GM10248 (cell line): ENCODE measurements at regions not wholly inside any gene's neighbourhood (a gene's known extent, or its start where the extent isn't known, plus 50 kb on each side); places are given as distances from the start of the nearest gene placed in this dataset.

ENCODE experiments used
- CTCF ChIA-PET: fragments of 300-600 bp; sonication (Branson Sonifier 250); formaldehyde crosslinking; extraction: SDS; loops from one replicate; lab custom pipeline; 2021; ENCODE audit warnings: antibody characterized with exemption; lab: Yijun Ruan, JAX
- POLR2A ChIA-PET: fragments of 350-650 bp; sonication (Branson Sonifier 250); formaldehyde crosslinking; extraction: SDS; loops from one replicate; lab custom pipeline; 2020; ENCODE audit warnings: antibody characterized with exemption; lab: Yijun Ruan, JAX
- DNase-seq: peaks from one replicate; pipeline ENCODE4 v3.0.0; 2012; ENCODE audit errors: extremely low spot score
- TF ChIP-seq, protein P1 (sequence below): IDR thresholded peaks from 2 replicates; pipeline ENCODE4 v1.5.1; 2012; ENCODE audit warnings: mild to moderate bottlenecking, low read depth; ENCODE audit errors: extremely low read depth, missing control alignments, control extremely low read depth

DNA sequence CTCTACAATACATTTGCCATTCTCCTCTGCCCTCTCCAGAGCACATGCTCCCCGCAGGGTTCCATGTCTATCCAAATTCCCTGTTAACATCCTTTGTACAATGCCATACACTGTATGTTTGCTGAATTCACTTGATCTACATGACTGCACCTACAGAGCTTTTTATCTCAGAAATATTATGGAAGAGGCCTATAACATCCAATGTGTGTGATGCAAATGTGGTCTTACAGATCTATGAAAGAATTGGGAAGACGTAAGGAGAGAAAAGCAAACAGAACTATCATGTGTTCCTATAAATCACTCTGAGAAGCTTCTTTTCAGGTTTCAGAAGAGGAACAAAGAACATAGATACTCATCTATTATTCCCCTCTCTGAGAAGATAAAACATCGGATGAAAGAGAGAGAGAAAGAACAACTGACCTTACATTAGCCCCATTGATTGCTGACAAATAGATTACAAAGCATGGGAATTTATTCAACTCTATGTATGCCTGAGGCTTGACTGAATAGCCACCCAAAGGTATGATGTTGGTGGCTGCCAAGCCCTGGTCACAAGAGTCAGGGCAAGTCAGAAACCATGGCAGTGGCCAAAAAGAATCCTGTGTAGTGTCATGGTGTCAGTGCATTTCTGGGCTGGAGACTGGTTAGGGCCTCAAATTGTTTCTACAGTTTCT, 425.2 kb downstream of the FOXO1 start:
- TF ChIP-seq, protein P1, sequence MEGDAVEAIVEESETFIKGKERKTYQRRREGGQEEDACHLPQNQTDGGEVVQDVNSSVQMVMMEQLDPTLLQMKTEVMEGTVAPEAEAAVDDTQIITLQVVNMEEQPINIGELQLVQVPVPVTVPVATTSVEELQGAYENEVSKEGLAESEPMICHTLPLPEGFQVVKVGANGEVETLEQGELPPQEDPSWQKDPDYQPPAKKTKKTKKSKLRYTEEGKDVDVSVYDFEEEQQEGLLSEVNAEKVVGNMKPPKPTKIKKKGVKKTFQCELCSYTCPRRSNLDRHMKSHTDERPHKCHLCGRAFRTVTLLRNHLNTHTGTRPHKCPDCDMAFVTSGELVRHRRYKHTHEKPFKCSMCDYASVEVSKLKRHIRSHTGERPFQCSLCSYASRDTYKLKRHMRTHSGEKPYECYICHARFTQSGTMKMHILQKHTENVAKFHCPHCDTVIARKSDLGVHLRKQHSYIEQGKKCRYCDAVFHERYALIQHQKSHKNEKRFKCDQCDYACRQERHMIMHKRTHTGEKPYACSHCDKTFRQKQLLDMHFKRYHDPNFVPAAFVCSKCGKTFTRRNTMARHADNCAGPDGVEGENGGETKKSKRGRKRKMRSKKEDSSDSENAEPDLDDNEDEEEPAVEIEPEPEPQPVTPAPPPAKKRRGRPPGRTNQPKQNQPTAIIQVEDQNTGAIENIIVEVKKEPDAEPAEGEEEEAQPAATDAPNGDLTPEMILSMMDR = no peak
- DNase-seq = no peak
- CTCF ChIA-PET = interaction anchor here (1.6 kb wide), 1 partner anchor 41 kb away, joined by 4 read pairs; no protein-coding TSS in a partner anchor
- POLR2A ChIA-PET = no interaction called here

DNA sequence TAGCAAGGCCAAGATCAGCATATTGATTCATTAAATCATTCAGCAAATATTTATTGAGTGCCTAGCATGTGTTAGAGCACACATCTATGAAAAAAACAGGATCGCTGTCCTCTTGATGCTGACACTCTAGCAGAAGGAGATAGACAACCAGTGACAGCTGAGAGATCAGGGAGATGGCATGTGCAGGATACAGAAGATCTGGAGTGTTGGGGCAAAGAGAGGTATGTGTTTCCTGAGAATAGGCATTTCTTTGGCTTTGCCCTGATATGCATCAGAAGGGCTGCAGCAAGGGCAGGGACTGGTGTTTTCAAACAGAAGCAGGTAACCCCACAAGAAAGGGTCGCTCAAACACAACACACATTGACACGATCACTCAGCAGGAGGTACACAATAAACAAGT, 423.4 kb downstream of the FOXO1 start:
- ChIA-PET POLR2A (no interaction called here), CTCF (interaction anchor here (1.3 kb wide), 1 partner anchor 20 kb away, joined by 3 read pairs; no protein-coding TSS in a partner anchor)
- DNase-seq = no peak
- TF ChIP-seq, protein P1 = no peak

DNA sequence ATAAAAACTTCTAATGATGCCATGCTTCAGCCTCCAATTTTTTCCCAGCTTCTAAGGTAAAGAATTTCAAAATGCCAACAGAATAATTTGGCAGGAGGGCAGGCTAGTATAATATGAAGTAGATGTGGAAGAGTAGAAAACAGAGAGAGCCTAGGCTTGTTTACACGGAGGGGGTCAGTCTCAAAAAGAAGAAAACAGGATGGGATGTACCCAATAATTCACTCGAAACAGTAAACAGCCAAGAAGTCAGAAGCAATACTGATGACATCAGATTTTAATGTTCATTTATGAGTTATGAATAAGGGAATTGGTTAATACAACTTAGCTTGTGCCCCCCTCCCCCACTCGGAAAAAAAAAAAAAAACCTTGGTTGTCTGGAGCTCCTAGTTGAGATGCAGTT, 422.5 kb downstream of the FOXO1 start:
- CTCF ChIA-PET = no interaction called here
- TF ChIP-seq, protein P1 = no peak
- DNase-seq = no peak
- POLR2A ChIA-PET = no interaction called here

DNA sequence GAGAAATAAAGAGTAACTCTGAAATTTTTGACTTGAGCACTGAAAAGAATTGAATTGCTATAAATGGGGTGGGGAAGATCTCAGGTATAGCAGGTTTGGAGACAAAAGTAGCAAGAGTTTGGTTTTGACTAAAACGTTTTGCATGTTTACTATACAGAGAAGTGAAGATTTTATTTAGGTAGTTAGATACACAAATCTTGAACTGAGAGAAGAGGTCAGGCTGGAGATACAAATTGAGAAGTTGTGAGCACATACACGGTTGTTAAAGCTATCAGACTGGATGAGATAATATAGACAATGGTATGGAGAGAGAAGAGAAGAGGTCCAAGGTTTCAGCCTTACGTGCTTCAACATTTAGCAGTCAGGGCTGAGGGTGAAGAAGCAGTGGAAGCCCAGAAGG, 420.9 kb downstream of the FOXO1 start:
- no peak for DNase-seq
- TF ChIP-seq, protein P1 = no peak
- ChIA-PET CTCF (no interaction called here), POLR2A (no interaction called here)

DNA sequence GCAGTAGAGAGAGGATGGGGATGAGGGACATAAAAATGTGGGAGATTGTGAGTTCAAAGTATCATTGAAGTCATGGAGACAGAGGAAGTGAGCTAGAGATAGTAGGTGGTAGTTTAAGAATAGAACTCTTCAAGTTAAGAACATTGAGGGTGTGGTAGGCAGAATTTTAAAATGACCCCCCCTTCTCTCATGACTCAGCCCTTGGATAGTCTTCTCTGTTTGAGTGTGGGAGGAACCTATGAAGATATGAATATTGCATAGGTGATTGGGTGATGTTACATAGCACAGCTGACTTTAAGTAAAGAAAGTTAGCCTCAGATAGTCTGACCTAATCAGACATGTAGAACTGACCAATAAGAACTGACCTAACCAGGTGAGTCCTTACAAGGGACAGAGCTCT, 418.6 kb downstream of the FOXO1 start:
- POLR2A ChIA-PET = no interaction called here
- DNase-seq = peak; percentile 17
- CTCF ChIA-PET = interaction anchor here (1.0 kb wide), 1 partner anchor 26 kb away, joined by 3 read pairs; no protein-coding TSS in a partner anchor
- TF ChIP-seq, protein P1 = no peak

DNA sequence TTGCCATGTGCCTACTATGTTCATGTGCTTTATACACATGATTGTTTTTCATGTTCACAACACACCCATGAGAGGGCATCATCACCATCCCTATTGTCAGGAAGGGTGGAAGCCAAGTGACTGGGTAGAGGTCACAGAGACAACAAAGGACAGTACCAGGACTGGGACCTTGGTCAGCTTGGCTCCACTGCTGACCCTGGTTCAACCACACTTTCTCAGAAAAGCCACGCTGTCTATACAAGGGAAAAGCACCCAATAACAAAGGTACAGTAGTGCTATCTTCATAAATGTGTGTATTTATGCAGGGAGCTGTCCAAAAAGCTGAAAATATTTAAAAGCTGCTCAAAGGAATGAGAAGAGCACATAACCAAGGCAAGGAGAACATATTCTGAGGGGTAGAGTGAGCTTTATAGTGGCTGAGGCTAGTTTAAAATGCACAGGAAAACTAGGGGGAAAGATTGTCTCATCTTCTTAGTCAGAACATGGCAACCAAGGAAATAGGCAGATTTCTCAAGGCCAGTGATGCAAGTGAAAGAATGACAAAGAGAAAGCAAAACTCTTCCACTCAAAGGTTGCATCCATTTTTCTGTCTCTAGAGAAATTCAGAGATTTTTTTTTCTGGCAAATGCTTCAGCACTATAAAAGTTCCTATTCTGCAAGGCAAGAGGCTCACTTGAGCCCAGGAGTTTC, 415.0 kb downstream of the FOXO1 start:
- ChIA-PET CTCF (interaction anchor here (0.8 to 1.2 kb wide), 4 partner anchors 9 to 27 kb away, joined by 3 to 4 read pairs (median 4); no protein-coding TSS in a partner anchor), POLR2A (no interaction called here)
- no peak for DNase-seq
- TF ChIP-seq, protein P1 = no peak
